Stimulated activated CD8-positive, alpha-beta memory T cell treated with anti-CD3 and anti-CD28 coated beads, Interleukin-12 subunit alpha, Interleukin-12 subunit beta, amount 100 ng/mL, for 1 hour (primary cell): ENCODE measurements at regions not wholly inside any gene's neighbourhood (a gene's known extent, or its start where the extent isn't known, plus 50 kb on each side); places are given as distances from the start of the nearest gene placed in this dataset.
"Not testable (repeated sequence)": the region's sequence is repeated elsewhere in the genome, so short reads cannot be mapped to it uniquely, and the experiment has no call there.

Source experiments
- DNase-seq: peaks from one replicate; pipeline ENCODE4 v3.0.0-alpha.2; 2020; ENCODE audit warnings: low read depth

DNA sequence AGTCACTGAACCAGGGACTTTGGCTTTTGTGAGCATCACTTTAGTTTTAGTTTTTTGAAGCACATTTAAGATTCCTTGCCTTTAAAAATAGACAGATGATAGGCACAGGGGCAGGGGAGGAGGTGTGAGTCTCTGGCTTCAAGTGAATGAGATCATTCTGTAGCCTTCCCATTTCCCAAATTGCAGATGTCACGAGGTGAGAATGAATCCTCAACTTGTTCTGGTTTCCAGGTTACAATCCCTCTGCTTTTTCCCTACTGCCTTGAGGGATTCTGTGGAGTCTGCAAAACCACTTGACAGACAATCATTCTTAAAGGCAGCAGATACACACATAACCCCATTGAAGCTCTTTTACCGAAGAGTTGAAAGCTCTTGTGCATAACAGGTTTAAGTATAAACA lies 332.4 kb downstream of the DMAC1 start:
- no peak for DNase-seq

DNA sequence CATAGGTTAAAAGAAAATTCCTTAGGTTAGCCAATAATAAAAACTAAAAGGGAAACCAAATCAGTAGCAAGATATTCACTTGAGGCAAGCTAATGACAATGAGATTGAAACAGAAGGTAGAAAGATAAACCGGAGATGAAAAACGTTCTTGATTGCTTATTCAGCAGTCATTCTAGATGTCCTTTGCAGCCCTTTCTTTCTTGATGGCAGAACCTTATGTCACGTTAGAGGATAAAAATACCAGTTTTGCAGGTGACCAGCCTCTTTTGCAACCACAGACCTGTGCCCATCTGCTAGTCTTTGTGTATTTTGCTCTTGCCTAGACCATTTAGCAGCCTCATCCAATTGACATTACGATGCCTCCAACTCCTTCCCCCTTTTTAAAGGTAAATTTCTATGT lies 337.8 kb downstream of the DMAC1 start:
- no peak for DNase-seq

DNA sequence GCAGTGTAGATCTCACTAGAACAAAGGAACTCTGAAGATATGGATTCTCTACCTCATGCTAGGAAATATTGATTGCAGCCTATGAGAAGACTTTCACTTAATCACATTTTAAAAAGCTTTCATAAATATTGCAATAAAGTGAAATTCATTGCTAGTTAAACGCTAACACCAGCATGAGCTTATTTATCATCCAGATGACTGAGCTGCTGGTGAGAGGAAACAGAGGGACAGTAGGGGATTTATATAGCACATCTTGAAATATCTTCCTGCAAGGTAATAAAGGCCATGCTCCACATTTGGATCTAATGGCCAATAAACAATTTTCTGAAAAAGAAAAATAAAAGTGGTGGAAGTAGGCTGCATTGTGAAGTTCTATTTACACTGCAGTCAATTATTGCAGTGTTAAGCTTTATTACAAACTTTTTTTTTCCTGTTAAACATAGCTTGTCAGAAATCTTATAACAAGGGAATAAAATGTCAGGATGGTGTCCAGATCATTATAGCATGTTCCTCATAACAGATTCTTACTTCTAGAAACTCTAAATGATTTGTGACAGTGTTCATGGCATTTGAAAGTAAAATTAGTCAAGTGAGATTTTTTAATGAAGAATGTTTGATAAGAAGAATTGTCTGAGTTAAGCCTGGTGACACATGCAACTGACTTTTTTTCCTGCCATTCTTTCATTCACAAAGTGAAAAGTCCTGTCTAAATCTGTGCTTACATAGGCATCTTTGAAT lies 342.6 kb downstream of the DMAC1 start:
- DNase-seq: no peak

DNA sequence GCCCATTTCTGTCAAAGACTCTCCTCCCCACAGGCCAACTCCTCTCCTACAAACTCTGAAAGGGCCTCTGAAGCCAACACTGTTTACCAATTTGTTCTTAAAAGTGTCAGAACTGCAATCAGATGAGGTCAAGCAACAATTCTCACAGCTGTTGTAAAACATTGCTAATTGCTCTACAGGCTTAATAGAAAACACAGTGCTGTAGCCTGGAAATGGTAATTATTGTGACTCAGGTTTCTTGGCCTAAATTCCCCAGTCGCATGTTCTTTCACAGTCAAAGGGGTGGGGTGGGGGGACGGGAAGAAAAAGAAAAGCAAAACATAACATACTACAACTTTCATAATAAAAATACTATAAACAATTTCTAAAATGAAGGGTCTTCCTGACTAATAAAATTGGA lies 343.2 kb downstream of the DMAC1 start:
- no peak for DNase-seq

DNA sequence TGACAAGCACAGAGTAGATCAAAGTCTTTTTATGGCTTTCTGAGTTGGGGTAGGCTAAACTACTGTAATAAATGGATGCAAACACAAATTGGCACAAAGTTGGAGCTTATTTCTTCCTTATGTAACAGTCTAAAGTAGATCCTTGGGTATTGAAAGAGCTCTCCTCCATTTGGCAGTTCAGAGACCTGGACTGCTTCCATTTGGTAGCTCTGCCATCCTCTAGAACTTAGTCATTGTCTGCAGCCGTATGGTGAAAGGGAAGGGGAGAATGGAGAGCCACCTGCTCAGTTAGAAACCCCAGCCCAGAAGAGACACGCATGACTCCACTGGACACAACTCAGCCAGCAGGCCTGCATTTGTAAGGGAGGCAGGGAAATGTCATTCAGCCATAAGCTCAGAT lies 345.0 kb downstream of the DMAC1 start:
- DNase-seq: no peak

DNA sequence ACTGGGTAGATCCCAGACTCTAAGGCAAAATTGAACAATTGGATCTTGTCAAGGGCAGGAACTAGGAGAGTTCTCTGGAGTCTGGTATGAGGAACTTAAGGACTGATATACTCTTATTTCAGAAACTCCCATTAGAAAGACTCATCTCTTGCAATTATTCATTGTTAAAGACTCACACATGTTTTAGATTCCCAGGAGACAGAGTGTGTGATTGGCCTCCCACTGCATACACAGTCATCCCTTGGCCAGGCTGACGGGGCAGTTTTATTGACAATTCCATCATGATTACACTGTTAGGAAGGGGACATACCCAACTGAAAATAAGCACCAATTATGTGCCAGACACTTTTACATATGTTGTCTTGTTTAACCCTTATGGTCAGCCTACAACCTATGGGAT lies 347.2 kb downstream of the DMAC1 start:
- DNase-seq: no peak

DNA sequence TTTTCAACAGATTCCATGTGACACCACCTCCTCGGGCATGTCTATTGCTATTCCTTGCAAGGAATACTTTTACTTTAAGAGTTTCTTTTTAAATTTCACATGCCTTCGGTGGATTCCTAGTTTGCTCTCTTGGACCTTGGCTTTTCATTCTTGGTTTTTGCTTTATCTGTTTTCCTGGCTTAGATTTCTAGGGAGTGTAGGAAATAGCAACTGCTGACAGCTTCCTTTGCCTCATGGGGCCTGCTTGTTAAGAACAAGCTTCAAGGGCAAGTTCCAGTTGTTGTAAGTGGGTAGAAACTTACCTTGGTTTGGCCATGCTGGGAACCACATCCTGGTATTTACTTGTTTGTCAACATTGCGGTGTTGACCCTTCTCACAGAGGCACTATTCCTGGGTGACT lies 348.5 kb downstream of the DMAC1 start:
- no peak for DNase-seq

DNA sequence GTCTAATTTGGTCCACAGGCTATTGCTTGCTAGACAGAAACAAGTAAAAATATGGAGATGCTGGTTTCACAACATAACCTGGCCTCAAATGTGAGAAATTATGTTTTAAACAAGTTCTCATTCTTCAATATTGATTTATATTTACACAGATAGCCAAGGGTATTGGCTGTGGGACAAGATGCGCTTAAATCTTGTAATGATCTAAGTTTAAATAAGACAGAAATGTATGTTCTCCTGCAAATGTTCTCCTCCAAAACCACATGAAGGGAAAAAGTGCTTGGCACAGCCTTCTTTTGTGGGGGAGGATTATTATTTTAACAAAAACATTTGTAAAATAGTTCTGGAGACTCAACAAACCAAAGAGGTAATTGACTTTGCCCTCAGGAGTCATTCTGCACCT lies 356.0 kb downstream of the DMAC1 start:
- DNase-seq: no peak

DNA sequence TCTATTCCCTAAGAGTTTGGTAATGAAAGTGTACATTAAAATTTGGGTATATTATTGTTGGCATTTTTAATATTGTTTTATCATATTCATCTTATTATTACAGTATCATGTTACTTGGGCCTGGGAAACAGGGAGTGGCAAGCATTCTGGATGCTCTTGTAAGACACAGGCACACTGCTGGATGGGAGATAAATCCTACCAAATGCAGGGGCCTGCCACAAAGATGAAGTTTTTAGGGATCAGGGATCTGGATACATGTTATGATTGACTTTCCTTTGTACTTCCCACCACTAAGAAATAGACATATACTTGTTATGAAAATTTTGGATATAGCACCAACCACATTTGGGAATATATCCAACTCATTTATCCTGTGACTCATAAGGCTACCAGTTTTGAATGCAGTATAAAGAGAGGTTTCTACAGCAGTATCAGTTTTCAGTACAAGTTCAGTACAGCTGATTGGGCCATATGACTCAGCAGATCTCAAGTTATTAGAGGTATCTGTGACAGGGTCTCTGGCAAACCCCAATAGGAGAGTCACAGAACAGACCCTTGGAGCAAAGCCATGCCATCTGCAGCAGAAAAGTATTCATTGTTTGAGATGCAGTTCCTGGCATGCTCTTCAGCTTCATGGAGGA lies 360.1 kb downstream of the DMAC1 start:
- DNase-seq: no peak

DNA sequence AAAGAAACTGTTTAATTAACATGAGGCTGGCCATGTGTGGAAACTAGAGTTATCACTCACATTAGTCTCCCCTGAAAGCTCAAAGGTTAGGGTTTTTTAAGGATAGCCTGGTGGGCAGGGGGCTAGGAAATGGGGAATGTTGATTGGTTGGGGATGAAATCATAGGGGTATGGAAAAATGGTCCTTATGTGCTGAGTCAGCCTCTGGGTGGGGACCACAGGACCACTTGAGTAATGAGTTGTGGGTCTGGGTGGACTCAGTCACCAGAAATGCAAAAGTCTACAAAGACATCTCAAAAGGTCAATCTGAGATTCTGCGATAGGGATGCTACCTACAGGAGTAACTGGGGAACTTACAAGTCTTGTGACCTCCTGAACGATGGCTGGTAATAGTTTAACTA lies 362.8 kb downstream of the DMAC1 start:
- no peak for DNase-seq

DNA sequence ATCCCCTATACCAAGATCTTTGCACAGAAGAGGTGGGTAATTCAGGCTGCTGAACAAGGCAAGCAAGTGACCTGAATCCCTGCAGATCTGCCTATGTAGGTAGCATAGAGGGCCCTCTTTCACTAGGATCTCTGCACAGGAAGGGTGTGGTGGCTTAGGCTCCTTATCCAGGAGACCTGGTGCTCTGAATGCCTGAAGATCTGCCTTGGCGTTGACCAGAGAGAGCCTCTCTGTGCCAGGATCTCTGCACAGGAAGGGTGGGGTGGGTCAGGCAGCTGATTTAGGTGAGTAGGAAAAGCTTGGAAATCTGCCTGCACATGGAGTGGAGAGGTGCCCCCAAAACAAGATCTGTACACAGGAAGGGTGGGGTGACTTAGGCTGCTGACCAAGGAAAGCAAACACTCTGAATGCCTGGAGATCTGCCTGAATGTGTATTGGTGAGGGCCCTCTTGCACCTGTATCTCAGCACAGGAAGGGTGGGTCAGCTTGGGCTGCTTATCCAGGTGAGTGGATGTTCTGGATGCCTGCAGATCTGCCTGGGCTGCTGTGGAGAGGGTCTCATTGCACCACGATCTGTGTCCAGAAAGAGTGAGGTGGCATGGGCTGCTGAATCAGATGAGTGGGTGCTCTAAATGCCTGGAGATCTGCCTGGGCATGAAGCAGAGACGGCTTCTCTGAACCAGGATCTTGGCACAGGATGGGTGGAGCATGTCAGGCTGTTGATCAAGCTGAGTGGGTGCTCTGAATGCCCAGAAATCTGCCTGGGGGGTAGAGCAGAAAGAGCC lies 365.9 kb downstream of the DMAC1 start:
- no peak for DNase-seq

DNA sequence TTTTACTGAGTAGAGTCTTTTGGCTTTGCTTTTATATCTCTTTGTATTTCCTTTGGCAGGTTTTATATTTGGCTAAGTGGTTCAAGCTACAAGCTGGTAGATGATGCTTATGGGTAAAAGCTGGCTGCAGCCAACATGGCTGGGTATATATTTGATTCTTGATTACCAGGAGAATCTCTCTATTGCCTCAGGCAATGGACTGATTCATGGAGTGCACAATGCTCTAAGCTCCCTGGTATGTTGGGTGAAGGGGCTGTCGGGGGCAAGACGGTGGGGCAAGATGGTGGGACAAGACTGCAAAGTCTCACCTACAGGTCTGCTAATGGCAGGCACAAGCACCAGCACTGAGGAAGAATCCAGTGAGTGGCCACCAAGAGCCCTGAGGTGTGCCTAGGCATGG lies 366.6 kb downstream of the DMAC1 start:
- DNase-seq: no peak

DNA sequence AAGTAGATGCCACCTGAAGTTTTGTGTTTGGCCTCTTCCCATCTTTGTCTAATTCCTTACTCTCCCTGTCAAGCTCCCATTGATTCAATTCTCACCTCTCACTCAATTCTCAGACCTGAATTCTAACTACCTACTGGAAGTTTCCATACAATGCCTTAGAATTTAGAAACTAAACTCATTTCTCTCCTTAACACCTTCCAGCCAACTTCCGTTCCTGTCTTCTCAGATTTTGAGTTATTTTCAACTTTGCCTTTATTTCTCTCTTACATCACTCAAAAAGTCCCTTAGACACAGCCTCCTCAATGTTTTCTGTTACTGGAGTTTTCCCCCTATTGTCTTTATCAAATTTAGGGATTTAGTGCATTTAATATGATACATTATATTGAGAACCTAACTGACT lies 382.2 kb downstream of the DMAC1 start:
- DNase-seq: not testable (repeated sequence)

DNA sequence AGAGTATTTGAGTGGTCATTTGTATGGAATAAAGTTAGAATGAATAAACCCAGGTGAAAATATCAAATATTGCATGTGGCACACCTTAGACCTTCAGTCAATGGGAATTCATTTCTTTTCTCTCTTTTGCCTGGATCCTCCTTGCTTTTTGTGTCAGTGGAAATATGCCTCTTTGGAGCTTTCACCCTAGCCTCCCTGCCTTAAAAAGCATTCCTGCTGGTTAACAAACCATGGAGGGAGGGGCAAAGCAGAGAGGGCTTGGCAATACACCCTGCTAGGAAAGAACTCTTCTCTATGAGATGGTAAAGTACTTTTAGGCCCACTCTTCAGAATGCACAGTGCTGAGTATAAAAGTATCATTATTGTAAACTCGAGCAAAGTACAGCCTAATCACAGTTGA lies 383.7 kb downstream of the DMAC1 start:
- DNase-seq: no peak

DNA sequence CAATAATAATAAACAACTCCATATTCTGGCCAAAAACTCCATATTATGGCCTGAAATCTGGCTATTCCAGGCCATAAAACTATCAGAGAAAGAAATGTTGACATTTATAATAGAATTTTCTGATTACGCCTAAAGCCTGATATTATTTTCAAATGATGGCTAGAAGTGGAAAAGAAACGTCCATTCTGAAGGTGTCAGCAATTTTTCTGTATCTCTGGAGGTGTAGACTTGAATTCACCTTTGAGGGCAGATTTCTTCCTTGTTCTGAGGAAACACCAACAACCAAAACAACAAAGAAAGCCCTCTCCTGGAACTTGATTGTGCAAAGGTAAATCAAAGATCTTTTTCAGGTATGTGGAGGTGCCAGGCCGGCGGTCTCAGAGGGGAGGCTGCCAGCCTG lies 390.7 kb downstream of the DMAC1 start:
- DNase-seq: no peak

DNA sequence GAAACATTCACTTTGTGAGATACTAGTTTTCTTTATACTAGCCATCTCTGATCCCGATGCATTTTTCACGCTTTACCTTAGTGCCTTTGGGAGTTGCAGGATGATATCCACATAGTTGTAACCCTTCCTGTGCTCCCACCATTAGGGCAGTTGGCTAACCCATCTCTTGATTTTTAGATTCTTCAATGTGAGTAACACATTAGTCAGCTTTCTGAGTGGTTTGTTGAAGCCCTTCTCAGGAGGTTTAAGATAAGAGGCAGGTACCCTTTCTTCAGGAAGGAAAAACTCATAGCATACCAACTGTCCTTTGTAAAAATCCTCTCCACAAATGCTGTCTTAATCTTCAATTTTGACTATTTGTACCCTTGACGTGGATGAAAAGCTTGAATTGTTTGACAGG lies 392.3 kb downstream of the DMAC1 start:
- no peak for DNase-seq

DNA sequence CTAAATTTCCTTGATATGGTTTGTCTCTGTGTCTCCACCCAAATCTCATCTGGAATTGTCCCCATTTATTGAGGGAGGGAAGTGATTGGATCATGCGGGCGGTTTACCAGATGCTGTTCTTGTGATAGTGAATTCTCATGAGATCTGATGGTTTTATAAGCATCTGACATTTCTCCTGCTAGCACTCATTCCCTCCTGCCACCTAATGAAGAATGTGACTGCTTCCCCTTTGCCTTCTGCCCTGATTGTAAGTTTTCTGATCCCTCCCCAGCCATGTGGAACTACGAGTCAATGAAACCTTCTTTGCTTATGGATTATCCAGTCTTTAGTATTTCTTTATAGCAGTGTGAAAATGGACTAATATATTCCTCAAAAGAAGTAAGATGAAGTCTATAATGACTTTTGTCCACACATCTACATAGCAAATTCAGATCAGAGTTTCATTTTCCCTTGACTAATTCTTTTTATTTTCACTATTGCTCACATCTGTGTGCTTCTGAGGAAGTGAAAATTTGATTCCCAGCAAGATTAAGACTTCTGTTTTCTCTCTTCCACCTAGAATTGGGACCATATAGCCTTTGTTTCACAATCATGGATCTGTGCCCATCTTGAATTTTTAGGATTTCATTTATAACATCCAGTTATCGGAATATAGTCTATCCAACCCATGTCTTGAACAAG lies 393.5 kb downstream of the DMAC1 start:
- no peak for DNase-seq

DNA sequence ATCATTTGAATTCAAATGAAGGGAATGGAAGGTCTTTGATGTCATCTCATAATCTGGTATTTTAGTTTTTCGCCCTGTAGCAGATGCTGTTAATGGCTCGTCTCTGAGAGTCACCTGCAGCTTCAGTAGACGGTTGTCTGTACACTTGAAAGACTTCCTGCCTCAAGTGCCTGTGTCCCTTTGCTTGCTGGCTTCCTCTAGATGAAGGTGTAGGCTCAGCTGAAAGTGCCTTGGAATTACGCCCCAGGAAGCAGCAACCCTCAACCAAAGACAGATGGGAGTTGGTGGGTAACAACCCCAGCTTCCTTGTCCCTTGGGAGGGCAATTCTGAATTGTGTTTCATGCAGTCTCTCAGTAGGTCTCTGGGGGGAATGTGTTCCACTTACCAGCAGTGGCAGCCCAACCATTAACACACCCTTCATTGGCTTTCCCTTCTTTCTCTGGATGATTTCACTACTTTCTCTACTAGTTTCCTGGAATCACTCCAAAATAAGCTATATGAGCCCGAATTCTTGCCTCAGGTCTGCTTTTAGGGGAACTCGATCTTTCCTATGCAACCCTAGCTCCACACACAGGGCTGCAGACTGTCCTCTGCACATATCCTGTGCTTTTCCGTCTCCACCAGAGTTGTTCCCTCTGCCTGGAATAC lies 395.6 kb downstream of the DMAC1 start:
- no peak for DNase-seq

DNA sequence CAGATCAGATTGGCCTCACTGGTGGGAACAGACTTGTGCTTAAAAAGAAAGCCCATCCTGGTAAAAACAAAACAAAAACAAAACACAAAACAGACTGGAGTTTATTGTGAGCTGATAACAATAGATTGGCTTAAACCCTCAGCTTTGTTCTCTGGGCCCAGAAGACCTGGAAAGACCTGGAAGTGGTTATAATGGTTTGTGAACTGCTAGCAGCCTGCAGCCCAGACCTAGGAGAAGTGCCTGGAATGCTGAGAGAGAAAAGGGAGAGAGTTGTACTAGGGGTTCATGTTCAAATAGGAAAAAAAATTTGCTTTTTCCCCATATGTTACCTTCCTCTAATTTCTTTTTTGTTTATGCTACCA lies 396.6 kb downstream of the DMAC1 start:
- DNase-seq: no peak

DNA sequence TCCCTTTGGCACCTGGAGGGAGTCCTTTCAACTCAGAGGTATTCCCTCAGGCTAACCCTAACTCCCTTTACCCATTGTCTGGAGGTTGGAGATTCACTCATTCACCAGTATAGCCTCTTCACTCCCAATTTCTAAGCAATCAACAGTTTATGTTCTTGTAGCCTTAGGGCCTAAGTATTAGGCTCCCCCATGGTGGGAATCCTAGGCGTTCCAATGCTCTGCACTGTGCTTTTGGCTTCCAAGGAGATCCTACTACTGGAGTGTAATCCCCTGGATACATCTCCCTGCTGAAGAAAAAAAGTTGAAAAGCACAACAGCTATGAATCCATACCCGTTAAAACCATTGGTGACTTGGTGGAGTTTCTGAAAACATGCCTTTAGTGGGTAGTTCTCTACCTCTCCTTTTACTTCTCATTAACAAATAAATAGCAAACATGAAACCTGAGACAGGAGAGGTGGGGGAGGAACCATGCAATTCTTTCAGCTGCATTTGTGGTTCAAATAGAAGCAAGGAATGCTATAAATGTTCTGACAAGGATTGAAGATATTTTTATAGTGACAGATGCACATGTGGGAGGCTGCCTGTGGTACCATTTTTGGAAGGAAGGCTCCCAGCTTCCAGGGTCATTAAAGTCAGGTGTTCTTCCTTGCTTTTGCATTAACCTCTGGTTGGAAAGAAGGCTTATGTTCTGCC lies 397.1 kb downstream of the DMAC1 start:
- no peak for DNase-seq

DNA sequence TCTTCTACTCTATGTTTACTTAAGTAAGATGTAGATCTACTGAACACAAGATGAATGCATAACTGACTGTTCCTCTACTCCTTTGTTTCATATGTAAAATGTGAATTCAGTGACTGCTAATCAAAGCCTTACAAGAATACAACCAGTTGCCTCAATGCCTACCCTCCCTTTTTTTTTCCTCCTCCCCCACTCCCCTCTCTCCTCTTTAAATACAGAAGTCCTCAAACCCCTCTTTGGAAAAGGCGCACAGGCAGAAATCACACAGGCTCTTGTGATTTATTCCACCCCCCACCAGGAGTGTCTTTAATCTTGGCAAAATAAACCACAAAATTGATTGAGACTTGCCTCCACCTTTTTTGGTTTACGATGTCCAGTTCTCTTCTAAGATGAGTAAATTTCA lies 398.5 kb downstream of the DMAC1 start:
- DNase-seq: no peak
